Astrocyte (in vitro differentiated cells and primary cell): ENCODE measurements at regions not wholly inside any gene's neighbourhood (a gene's known extent, or its start where the extent isn't known, plus 50 kb on each side); places are given as distances from the start of the nearest gene placed in this dataset.
"Not testable (repeated sequence)": the region's sequence is repeated elsewhere in the genome, so short reads cannot be mapped to it uniquely, and the experiment has no call there.

Experiments
- DNase-seq: peaks from one replicate; pipeline ENCODE4 v3.0.0-alpha.2; 2010; ENCODE audit warnings: low read depth
- FAIRE-seq: peaks from 2 replicates; lab custom pipeline; 2011; peaks lifted over from hg19 to GRCh38; lab: Jason Lieb, UNC
- H2AFZ ChIP-seq: 2 replicates; pipeline ENCODE4 v1.6.0; 2012; ENCODE audit warnings: low read depth, low read length, inconsistent platforms
- H3K27ac ChIP-seq: 2 replicates; pipeline ENCODE4 v1.5.1; 2011; ENCODE audit warnings: low read depth, low read length, inconsistent platforms
- H3K27me3 ChIP-seq: 2 replicates; pipeline ENCODE4 v1.6.0; 2011; ENCODE audit warnings: low read length, inconsistent platforms; ENCODE audit not compliant: insufficient read depth
- H3K36me3 ChIP-seq: 2 replicates; pipeline ENCODE4 v1.5.1; 2011; ENCODE audit warnings: low read length, inconsistent platforms; ENCODE audit not compliant: insufficient read depth
- H3K4me1 ChIP-seq: 2 replicates; pipeline ENCODE4 v1.5.1; 2011; ENCODE audit warnings: low read length, inconsistent platforms; ENCODE audit not compliant: insufficient read depth
- H3K4me2 ChIP-seq: 2 replicates; pipeline ENCODE4 v1.6.0; 2012; ENCODE audit warnings: low read length, inconsistent platforms
- H3K4me3 ChIP-seq: 2 replicates; pipeline ENCODE4 v1.5.1; 2011; ENCODE audit warnings: low read depth, mild to moderate bottlenecking, low read length, inconsistent platforms; ENCODE audit not compliant: insufficient read depth
- H3K79me2 ChIP-seq: 2 replicates; pipeline ENCODE4 v1.6.0; 2012; ENCODE audit warnings: mild to moderate bottlenecking, low read length, inconsistent platforms; ENCODE audit not compliant: insufficient read depth
- H3K9ac ChIP-seq: 2 replicates; pipeline ENCODE4 v1.6.0; 2012; ENCODE audit warnings: mild to moderate bottlenecking, low read length, inconsistent platforms
- H3K9me3 ChIP-seq: 2 replicates; pipeline ENCODE4 v1.5.1; 2012; ENCODE audit warnings: low read depth, mild to moderate bottlenecking, low read length, inconsistent platforms; ENCODE audit not compliant: insufficient read depth
- H4K20me1 ChIP-seq: 2 replicates; pipeline ENCODE4 v1.6.0; 2012; ENCODE audit warnings: low read length, inconsistent platforms; ENCODE audit not compliant: insufficient read depth
- H3K27ac Mint-ChIP-seq: one replicate; pipeline ENCODE4 v1.8.0; 2021; ENCODE audit warnings: mild to moderate bottlenecking, mixed read lengths; ENCODE audit not compliant: unreplicated experiment
- H3K27me3 Mint-ChIP-seq: one replicate; pipeline ENCODE4 v1.8.0; 2021; ENCODE audit warnings: low read depth, mixed read lengths; ENCODE audit not compliant: unreplicated experiment
- H3K36me3 Mint-ChIP-seq: one replicate; pipeline ENCODE4 v1.8.0; 2021; ENCODE audit warnings: low read depth, mixed read lengths; ENCODE audit not compliant: unreplicated experiment
- H3K4me1 Mint-ChIP-seq: one replicate; pipeline ENCODE4 v1.8.0; 2021; ENCODE audit warnings: low read depth, mixed read lengths; ENCODE audit not compliant: unreplicated experiment
- H3K4me3 Mint-ChIP-seq: one replicate; pipeline ENCODE4 v1.8.0; 2021; ENCODE audit warnings: mild to moderate bottlenecking, moderate library complexity, mixed read lengths; ENCODE audit not compliant: unreplicated experiment
- H3K9me3 Mint-ChIP-seq: one replicate; pipeline ENCODE4 v1.8.0; 2021; ENCODE audit warnings: mild to moderate bottlenecking, mixed read lengths; ENCODE audit not compliant: unreplicated experiment
- CTCF ChIP-seq: IDR thresholded peaks from 2 replicates; pipeline ENCODE4 v1.5.1; 2011; ENCODE audit warnings: low read depth, mild to moderate bottlenecking, inconsistent platforms, low read length, moderate library complexity; ENCODE audit not compliant: insufficient read depth
- EZH2 ChIP-seq: IDR thresholded peaks from 2 replicates; pipeline ENCODE4 v1.6.1; 2012; ENCODE audit warnings: mild to moderate bottlenecking, low read length, inconsistent platforms; ENCODE audit not compliant: insufficient read depth

- Mint-ChIP-seq H3K36me3 (no peaks in the 10 kb centered on the region), H3K4me1 (no peaks in the 10 kb centered on the region), H3K27ac (no peak overlapping the region), H3K9me3 (no peaks in the 10 kb centered on the region), H3K27me3 (no peaks in the 10 kb centered on the region), H3K4me3 (no peak overlapping the region)
- no peaks in the 10 kb centered on the region for H3K36me3 ChIP-seq
- no peaks in the 10 kb centered on the region for H3K79me2 ChIP-seq
- FAIRE-seq, result no peak
- H3K4me1 ChIP-seq, result no peaks in the 10 kb centered on the region
- H3K9ac ChIP-seq, result no peak overlapping the region
- no peaks in the 10 kb centered on the region for H3K27me3 ChIP-seq
- no peak overlapping the region for H3K27ac ChIP-seq
- no peak overlapping the region for H3K4me2 ChIP-seq
- no peaks in the 10 kb centered on the region for H3K9me3 ChIP-seq
- no peak overlapping the region for H3K4me3 ChIP-seq
- H2AFZ ChIP-seq, result no peak overlapping the region
- H4K20me1 ChIP-seq, result no peaks in the 10 kb centered on the region
- no peak for TF ChIP-seq CTCF
- no peak for TF ChIP-seq EZH2
- DNase-seq, result peak; percentile 77
Observed at GRCh38 chr20:7792150-7792869, 147.9 kb downstream of the HAO1 start.

- no peaks in the 10 kb centered on the region for H3K4me1 ChIP-seq
- H3K79me2 ChIP-seq, result no peaks in the 10 kb centered on the region
- no peak overlapping the region for H3K9ac ChIP-seq
- no peaks in the 10 kb centered on the region for H4K20me1 ChIP-seq
- no peaks in the 10 kb centered on the region for H3K36me3 Mint-ChIP-seq
- no peak overlapping the region for H3K4me2 ChIP-seq
- H3K4me3 ChIP-seq, result no peak overlapping the region
- H3K36me3 ChIP-seq, result no peaks in the 10 kb centered on the region
- no peaks in the 10 kb centered on the region for H3K9me3 ChIP-seq
- no peak overlapping the region for H3K27ac ChIP-seq
- no peaks in the 10 kb centered on the region for H3K27me3 Mint-ChIP-seq
- H2AFZ ChIP-seq, result no peak overlapping the region
- H3K9me3 Mint-ChIP-seq, result peaks cover 2% of the 10 kb centered on the region
- H3K27ac Mint-ChIP-seq, result no peak overlapping the region
- FAIRE-seq (no peak), DNase-seq (peak; percentile 6)
- TF ChIP-seq CTCF, result no peak
- TF ChIP-seq EZH2, result no peak
- no peak overlapping the region for H3K4me3 Mint-ChIP-seq
- H3K4me1 Mint-ChIP-seq, result no peaks in the 10 kb centered on the region
- H3K27me3 ChIP-seq, result no peaks in the 10 kb centered on the region
Observed at GRCh38 chr20:7798176-7798575, 142.1 kb downstream of the HAO1 start.

- Histone ChIP-seq H4K20me1 (no peaks in the 10 kb centered on the region), H3K27me3 (no peaks in the 10 kb centered on the region), H3K27ac (no peak overlapping the region), H3K9me3 (no peaks in the 10 kb centered on the region), H3K4me1 (no peaks in the 10 kb centered on the region), H3K36me3 (no peaks in the 10 kb centered on the region), H3K4me2 (no peak overlapping the region), H2AFZ (no peak overlapping the region), H3K4me3 (no peak overlapping the region), H3K9ac (no peak overlapping the region), H3K79me2 (no peaks in the 10 kb centered on the region)
- no peak for DNase-seq
- Mint-ChIP-seq H3K27ac (no peak overlapping the region), H3K27me3 (no peaks in the 10 kb centered on the region), H3K4me3 (no peak overlapping the region), H3K9me3 (peaks cover 2% of the 10 kb centered on the region), H3K36me3 (no peaks in the 10 kb centered on the region), H3K4me1 (no peaks in the 10 kb centered on the region)
- TF ChIP-seq EZH2 (no peak), CTCF (no peak)
- no peak for FAIRE-seq
Observed at GRCh38 chr20:7799862-7800261, 140.4 kb downstream of the HAO1 start.

GRCh38 chr20:7803411-7804151 lies 136.7 kb downstream of the HAO1 start:
- not testable (repeated sequence) for H3K27ac ChIP-seq, H4K20me1 ChIP-seq, H3K36me3 ChIP-seq, H3K4me3 ChIP-seq, H3K4me3 Mint-ChIP-seq, H3K27me3 Mint-ChIP-seq, DNase-seq, H3K36me3 Mint-ChIP-seq, H3K4me1 Mint-ChIP-seq, H3K9me3 Mint-ChIP-seq, H3K9me3 ChIP-seq, FAIRE-seq, H3K27me3 ChIP-seq, H3K79me2 ChIP-seq, H3K4me1 ChIP-seq, H3K27ac Mint-ChIP-seq, H3K9ac ChIP-seq
- peak overlapping the region; percentile 58 for H3K4me2 ChIP-seq
- H2AFZ ChIP-seq, result peak overlapping the region; percentile 52
